SW480 (cell line): ENCODE measurements at regions not wholly inside any gene's neighbourhood (a gene's known extent, or its start where the extent isn't known, plus 50 kb on each side); places are given as distances from the start of the nearest gene placed in this dataset.
"Not testable (repeated sequence)": the region's sequence is repeated elsewhere in the genome, so short reads cannot be mapped to it uniquely, and the experiment has no call there.

Experiments
- DNase-seq: peaks from one replicate; pipeline ENCODE4 v3.0.0-alpha.2; 2016; ENCODE audit warnings: low spot score

GRCh38 chr1:80629304-80629837 is 1171.4 kb upstream of the ADGRL2 start:
- no peak for DNase-seq

GRCh38 chr1:80624682-80625081 is 1176.1 kb upstream of the ADGRL2 start:
- no peak for DNase-seq

GRCh38 chr1:80607064-80607463 is 1193.7 kb upstream of the ADGRL2 start:
- no peak for DNase-seq

GRCh38 chr1:80594013-80594412 is 1206.7 kb upstream of the ADGRL2 start:
- no peak for DNase-seq

GRCh38 chr1:80593197-80593596 is 1207.5 kb upstream of the ADGRL2 start:
- DNase-seq: no peak

GRCh38 chr1:80582980-80583379 is 1217.8 kb upstream of the ADGRL2 start:
- no peak for DNase-seq

GRCh38 chr1:80579055-80579454 is 1221.7 kb upstream of the ADGRL2 start:
- no peak for DNase-seq

- DNase-seq: no peak
Observed at GRCh38 chr1:80566867-80567266, 1233.9 kb upstream of the ADGRL2 start.

- no peak for DNase-seq
Observed at GRCh38 chr1:80566123-80566522, 1234.6 kb upstream of the ADGRL2 start.

GRCh38 chr1:80565406-80565805 is 1235.3 kb upstream of the ADGRL2 start:
- DNase-seq: no peak

- DNase-seq: no peak
Observed at GRCh38 chr1:80542231-80542630, 1258.5 kb upstream of the ADGRL2 start.

- no peak for DNase-seq
Observed at GRCh38 chr1:80540596-80540995, 1260.1 kb upstream of the ADGRL2 start.

GRCh38 chr1:80540149-80540548 is 1260.6 kb upstream of the ADGRL2 start:
- DNase-seq: no peak

GRCh38 chr1:80539298-80539697 is 1261.4 kb upstream of the ADGRL2 start:
- DNase-seq: not testable (repeated sequence)

GRCh38 chr1:80536461-80536860 is 1264.3 kb upstream of the ADGRL2 start:
- DNase-seq: no peak

GRCh38 chr1:80535466-80535865 is 1265.3 kb upstream of the ADGRL2 start:
- no peak for DNase-seq

- DNase-seq: no peak
Observed at GRCh38 chr1:80534606-80535360, 1266.0 kb upstream of the ADGRL2 start.

- DNase-seq: no peak
Observed at GRCh38 chr1:80533775-80534334, 1266.9 kb upstream of the ADGRL2 start.

GRCh38 chr1:80533093-80533492 is 1267.6 kb upstream of the ADGRL2 start:
- DNase-seq: no peak

- peak; percentile 1 for DNase-seq
Observed at GRCh38 chr1:80531182-80531581, 1269.6 kb upstream of the ADGRL2 start.

GRCh38 chr1:80529546-80529945 is 1271.2 kb upstream of the ADGRL2 start:
- no peak for DNase-seq

- DNase-seq: no peak
Observed at GRCh38 chr1:80523861-80524260, 1276.9 kb upstream of the ADGRL2 start.

GRCh38 chr1:80523071-80523470 is 1277.7 kb upstream of the ADGRL2 start:
- DNase-seq: not testable (repeated sequence)

- DNase-seq: no peak
Observed at GRCh38 chr1:80520949-80521348, 1279.8 kb upstream of the ADGRL2 start.
